AG04450 (cell line): ENCODE measurements at regions not wholly inside any gene's neighbourhood (a gene's known extent, or its start where the extent isn't known, plus 50 kb on each side); places are given as distances from the start of the nearest gene placed in this dataset.
"Not testable (repeated sequence)": the region's sequence is repeated elsewhere in the genome, so short reads cannot be mapped to it uniquely, and the experiment has no call there.

Experiments used
- CTCF ChIA-PET: fragments of 300-600, 350-600 bp; formaldehyde crosslinking; extraction: SDS; loops from one replicate; lab custom pipeline; 2022; ENCODE audit warnings: antibody characterized with exemption, inconsistent platforms; lab: Charles Lee
- POLR2A ChIA-PET: fragments of 350-600 bp; formaldehyde crosslinking; extraction: SDS; loops from one replicate; lab custom pipeline; 2021; ENCODE audit warnings: antibody characterized with exemption, inconsistent platforms; lab: Yijun Ruan, JAX
- DNase-seq: peaks from one replicate; pipeline ENCODE4 v3.0.0-alpha.2; 2011; ENCODE audit warnings: low read depth, low spot score
- H3K27ac ChIP-seq: one replicate; pipeline ENCODE4 v1.5.1; 2012; ENCODE audit warnings: low read depth, low read length, control low read depth
- H3K27me3 ChIP-seq: one replicate; pipeline ENCODE4 v1.6.0; 2012; ENCODE audit warnings: low read length; ENCODE audit not compliant: control insufficient read depth, insufficient read depth
- H3K4me3 ChIP-seq: 2 replicates; pipeline ENCODE4 v1.5.1; 2011; ENCODE audit warnings: mild to moderate bottlenecking, low read depth, low read length, control low read depth
- H3K9me3 ChIP-seq: 2 replicates; pipeline ENCODE4 v1.5.1; 2012; ENCODE audit warnings: low read length; ENCODE audit not compliant: control insufficient read depth, insufficient read depth
- TF ChIP-seq, protein P1 (sequence below): IDR thresholded peaks from 2 replicates; pipeline ENCODE4 v1.5.1; 2011; ENCODE audit warnings: low read depth, low read length, control low read depth, inconsistent platforms

DNA sequence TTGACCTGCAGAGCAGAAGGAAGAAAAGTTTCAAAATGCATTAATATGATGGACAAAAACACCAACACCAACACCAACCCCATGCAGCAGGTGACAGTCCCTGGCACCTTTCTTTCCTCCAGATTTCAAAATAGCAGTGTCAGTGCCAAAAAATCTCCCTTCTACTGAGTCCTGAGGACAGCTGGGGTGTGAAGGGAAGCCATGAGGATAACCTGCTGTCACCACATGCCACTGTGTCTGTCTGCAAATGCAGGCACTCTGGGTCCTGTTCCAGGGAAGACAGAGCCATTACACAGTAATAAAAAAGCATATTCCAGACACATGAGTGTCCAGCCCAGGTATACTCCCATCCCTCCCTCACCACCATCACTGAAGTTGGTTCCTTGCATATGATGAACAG is 187.5 kb downstream of the BMP15 start:
- Histone ChIP-seq H3K9me3 (no peaks in the 10 kb centered on the region), H3K4me3 (no peak overlapping the region), H3K27ac (no peak overlapping the region), H3K27me3 (no peaks in the 10 kb centered on the region)
- ChIA-PET CTCF (no interaction called here), POLR2A (no interaction called here)
- no peak for DNase-seq
- TF ChIP-seq, protein P1, sequence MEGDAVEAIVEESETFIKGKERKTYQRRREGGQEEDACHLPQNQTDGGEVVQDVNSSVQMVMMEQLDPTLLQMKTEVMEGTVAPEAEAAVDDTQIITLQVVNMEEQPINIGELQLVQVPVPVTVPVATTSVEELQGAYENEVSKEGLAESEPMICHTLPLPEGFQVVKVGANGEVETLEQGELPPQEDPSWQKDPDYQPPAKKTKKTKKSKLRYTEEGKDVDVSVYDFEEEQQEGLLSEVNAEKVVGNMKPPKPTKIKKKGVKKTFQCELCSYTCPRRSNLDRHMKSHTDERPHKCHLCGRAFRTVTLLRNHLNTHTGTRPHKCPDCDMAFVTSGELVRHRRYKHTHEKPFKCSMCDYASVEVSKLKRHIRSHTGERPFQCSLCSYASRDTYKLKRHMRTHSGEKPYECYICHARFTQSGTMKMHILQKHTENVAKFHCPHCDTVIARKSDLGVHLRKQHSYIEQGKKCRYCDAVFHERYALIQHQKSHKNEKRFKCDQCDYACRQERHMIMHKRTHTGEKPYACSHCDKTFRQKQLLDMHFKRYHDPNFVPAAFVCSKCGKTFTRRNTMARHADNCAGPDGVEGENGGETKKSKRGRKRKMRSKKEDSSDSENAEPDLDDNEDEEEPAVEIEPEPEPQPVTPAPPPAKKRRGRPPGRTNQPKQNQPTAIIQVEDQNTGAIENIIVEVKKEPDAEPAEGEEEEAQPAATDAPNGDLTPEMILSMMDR, result no peak

DNA sequence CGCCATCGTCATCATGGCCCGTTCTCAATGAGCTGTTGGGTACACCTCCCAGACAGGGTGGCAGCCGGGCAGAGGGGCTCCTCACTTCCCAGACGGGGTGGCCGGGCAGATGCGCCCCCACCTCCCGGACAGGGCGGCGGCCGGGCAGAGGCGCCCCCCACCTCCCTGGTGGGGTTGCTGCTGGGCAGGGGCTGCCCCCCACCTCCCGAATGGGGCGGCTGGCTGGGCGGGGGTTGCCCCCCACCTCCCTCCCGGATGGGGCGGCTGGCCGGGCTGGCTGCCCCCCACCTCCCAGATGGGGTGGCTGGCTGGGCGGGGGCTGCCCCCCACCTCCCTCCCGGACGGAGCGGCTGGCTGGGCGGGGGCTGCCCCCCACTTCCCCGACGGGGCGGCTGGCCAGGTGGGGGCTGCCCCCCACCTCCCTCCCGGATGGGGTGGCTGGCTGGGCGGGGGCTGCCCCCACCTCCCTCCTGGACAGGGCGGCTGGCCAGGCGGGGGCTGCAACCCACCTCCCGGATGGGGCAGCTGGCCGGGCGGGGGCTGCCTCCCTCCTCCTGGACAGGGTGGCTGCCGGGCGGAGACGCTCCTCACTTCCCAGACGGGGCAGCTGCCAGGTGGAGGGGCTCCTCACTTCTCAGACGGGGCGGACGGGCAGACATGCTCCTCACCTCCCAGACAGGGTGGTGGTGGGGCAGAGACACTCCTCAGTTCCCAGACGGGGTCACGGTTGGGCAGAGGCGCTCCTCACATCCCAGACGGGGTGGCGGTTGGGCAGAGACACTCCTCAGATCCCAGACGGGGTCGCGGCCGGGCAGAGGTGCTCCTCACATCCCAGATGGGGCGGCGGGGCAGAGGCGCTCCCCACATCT is 208.8 kb downstream of the BMP15 start:
- DNase-seq, H3K27me3 ChIP-seq, H3K4me3 ChIP-seq, POLR2A ChIA-PET, H3K9me3 ChIP-seq, CTCF ChIA-PET, H3K27ac ChIP-seq: not testable (repeated sequence)

DNA sequence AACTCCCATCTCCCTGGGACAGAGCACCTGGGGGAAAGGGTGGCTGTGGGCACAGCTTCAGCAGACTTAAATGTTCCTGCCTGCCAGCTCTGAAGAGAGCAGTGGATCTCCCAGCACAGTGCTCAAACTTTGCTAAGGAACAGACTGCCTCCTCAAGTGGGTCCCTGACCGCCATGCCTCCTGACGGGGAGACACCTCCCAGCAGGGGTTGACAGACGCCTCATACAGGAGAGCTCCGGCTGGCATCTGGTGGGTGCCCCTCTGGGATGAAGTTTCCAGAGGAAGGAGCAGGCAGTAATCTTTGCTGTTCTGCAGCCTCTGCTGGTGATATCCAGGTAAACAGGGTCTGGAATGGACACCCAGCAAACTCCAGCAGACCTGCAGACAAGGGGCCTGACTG is 206.9 kb upstream of the NUDT10 start:
- H3K27ac ChIP-seq, DNase-seq, CTCF ChIA-PET, H3K9me3 ChIP-seq, H3K27me3 ChIP-seq, H3K4me3 ChIP-seq, POLR2A ChIA-PET: not testable (repeated sequence)

DNA sequence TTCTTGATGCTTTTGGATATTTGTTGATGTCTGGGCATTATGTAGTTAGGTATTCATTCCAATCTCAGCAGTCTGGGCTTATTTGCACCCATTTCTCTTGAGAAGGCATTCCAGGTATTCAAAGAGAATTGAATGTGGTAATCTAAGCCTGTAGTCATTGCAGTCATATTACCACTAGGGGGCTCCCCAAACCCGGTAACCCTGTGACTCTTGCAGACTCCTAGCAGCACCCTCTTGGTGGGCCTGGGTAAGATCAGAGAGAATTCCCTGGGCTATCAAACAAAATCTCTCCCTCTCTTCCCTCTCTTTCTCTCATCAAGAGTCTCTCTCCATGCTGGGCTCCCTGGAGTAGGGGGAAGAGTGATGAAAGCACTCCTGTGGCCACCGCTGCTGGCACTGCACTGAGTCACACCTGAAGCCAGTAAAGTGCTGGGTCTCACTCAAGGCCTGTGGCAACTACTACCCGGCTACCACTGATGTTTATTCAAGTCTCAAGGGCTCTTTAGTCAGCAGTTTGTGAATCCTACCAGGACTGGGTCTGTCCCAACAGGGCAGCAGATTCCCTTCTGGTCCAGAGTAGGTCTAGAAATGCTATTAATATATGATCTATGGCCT is 187.7 kb upstream of the NUDT10 start:
- ChIA-PET POLR2A (no interaction called here), CTCF (interaction anchor here (1.1 kb wide), 1 partner anchor 27 kb away, joined by 4 read pairs; no protein-coding TSS in a partner anchor)
- H3K27ac ChIP-seq, result no peak overlapping the region
- H3K4me3 ChIP-seq, result no peak overlapping the region
- no peaks in the 10 kb centered on the region for H3K27me3 ChIP-seq
- DNase-seq, result no peak
- TF ChIP-seq, protein P1, result peak; percentile 54
- no peaks in the 10 kb centered on the region for H3K9me3 ChIP-seq

DNA sequence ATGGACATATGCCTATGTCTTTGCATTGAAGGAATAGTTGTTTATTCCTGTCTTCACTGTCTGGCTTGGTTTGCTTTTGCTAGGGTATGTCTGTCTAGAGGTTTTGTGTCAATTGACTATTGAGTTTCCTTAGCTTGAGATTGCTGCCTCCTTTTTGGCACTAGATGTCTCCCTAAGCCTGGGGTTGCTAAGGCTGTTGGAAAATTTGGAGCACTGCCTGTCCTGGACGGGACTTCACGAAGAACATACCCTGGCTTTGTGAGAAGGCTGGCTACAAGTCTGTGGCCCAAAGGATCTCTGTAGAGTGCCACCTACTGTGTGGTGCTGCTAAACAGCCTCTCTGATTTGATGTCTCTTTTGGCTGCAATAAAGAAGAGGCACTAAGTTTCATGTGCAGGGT is 183.8 kb upstream of the NUDT10 start:
- CTCF ChIA-PET, result no interaction called here
- no peak for DNase-seq
- TF ChIP-seq, protein P1, result no peak
- Histone ChIP-seq H3K4me3 (no peak overlapping the region), H3K27me3 (no peaks in the 10 kb centered on the region), H3K9me3 (no peaks in the 10 kb centered on the region), H3K27ac (no peak overlapping the region)
- POLR2A ChIA-PET, result no interaction called here

DNA sequence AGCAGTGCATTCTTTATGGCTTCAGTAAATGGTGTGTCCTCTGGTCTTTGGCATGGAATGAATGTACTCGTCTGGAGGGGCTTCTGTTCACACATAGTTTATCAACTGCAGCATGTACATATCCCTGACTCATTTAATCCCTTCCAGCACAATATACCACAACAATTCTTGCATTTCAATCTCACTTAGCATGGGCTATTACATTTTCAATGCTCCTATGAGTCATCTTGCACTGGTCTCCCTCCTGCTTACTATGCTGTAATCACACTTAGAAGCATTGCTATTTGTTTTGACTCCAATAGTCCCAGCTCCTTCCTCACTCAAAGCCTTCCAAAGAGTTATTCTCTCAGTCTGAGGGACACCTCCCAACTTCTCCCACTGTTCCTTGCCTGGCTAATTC is 180.9 kb upstream of the NUDT10 start:
- DNase-seq, result no peak
- Histone ChIP-seq H3K27me3 (no peaks in the 10 kb centered on the region), H3K9me3 (no peaks in the 10 kb centered on the region), H3K27ac (no peak overlapping the region), H3K4me3 (no peak overlapping the region)
- POLR2A ChIA-PET, result no interaction called here
- TF ChIP-seq, protein P1, result no peak
- CTCF ChIA-PET, result interaction anchor here (1.1 kb wide), 1 partner anchor 268 kb away, joined by 3 read pairs; no protein-coding TSS in a partner anchor
